ENCODE measurements at regions not wholly inside any gene's neighbourhood (a gene's known extent, or its start where the extent isn't known, plus 50 kb on each side); places are given as distances from the start of the nearest gene placed in this dataset.

GRCh38 chr2:239666053-239666854 lies 265.4 kb upstream of the HDAC4 start:
- intact Hi-C loops (cut with micrococcal nuclease) = no loop called here
- Histone ChIP-seq H3K79me2 (ENCODE audit: control insufficient read depth, insufficient read depth, low read length) (no peaks in the 10 kb centered on the region), H3K9me3 (replicated peaks; ENCODE audit: control insufficient read depth, insufficient read depth, low read length) (no peaks in the 10 kb centered on the region), H3K4me3 (replicated peaks in 1 of 3; ENCODE audit: insufficient read depth in 1 of 3, low read depth in 1 of 3, low read length in 3 of 3) (no peak overlapping the region), H3K36me3 (ENCODE audit: control insufficient read depth in 2 of 2, extremely low read depth in 1 of 2, insufficient read depth in 2 of 2, low read length in 2 of 2) (no peaks in the 10 kb centered on the region), H3K9me1 (replicated peaks; ENCODE audit: control insufficient read depth, extremely low read depth, insufficient read depth, low read length) (no peaks in the 10 kb centered on the region), H3K27me3 (ENCODE audit: control insufficient read depth in 2 of 2, insufficient read depth in 2 of 2, low read length in 2 of 2) (no peaks in the 10 kb centered on the region), H2AFZ (ENCODE audit: low read depth, low read length) (no peak overlapping the region), H3K27ac (ENCODE audit: insufficient read depth, low read depth, low read length) (no peak overlapping the region), H3K4me2 (ENCODE audit: insufficient read depth, low read length) (no peak overlapping the region), H3K4me1 (ENCODE audit: control insufficient read depth, extremely low read depth, insufficient read depth, low read length) (no peaks in the 10 kb centered on the region), H3K9ac (replicated peaks; ENCODE audit: extremely low read depth, insufficient read depth, low read length) (no peak overlapping the region), H4K20me1 (replicated peaks; ENCODE audit: control insufficient read depth, extremely low read depth, insufficient read depth, low read length) (no peaks in the 10 kb centered on the region)
- POLR2A ChIA-PET = no interaction called here
- dilution Hi-C loops (cut with MboI; ENCODE audit: extremely low pct_ligation_motif_present, low sequenced_read_pairs) = no loop called here
- FAIRE-seq (no peak), DNase-seq (ENCODE audit: low read depth, low spot score) (no peak)
- CTCF ChIA-PET = no interaction called here
- no peak for TF ChIP-seq EZH2 (IDR thresholded peaks at IDR 0.05; ENCODE audit: borderline replicate concordance, low read depth, low read length, severe bottlenecking)
- no TSS peak for BruUV-seq (replicated peaks)

GRCh38 chr2:239664216-239664810 lies 263.5 kb upstream of the HDAC4 start:
- no peaks in the 10 kb centered on the region for H3K36me3 ChIP-seq (ENCODE audit: control insufficient read depth in 2 of 2, extremely low read depth in 1 of 2, insufficient read depth in 2 of 2, low read length in 2 of 2)
- BruUV-seq (replicated peaks) = no TSS peak
- H4K20me1 ChIP-seq (replicated peaks; ENCODE audit: control insufficient read depth, extremely low read depth, insufficient read depth, low read length) = no peaks in the 10 kb centered on the region
- ChIA-PET POLR2A (no interaction called here), CTCF (no interaction called here)
- TF ChIP-seq JUN (IDR thresholded peaks at IDR 0.05; ENCODE audit: borderline replicate concordance, insufficient read depth, insufficient read length, low read depth) = no peak
- no peak for TF ChIP-seq POLR2AphosphoS5 (IDR thresholded peaks at IDR 0.05; ENCODE audit: insufficient read depth, low read depth, low read length)
- no peak for TF ChIP-seq GATA2 (IDR thresholded peaks at IDR 0.05; ENCODE audit: insufficient read depth, insufficient read length, low read depth, low read length)
- dilution Hi-C loops (cut with MboI; ENCODE audit: extremely low pct_ligation_motif_present, low sequenced_read_pairs) (no loop called here), intact Hi-C loops (cut with micrococcal nuclease) (no loop called here)
- H3K27ac ChIP-seq (ENCODE audit: insufficient read depth, low read depth, low read length) = no peak overlapping the region
- no peak overlapping the region for H3K9ac ChIP-seq (replicated peaks; ENCODE audit: extremely low read depth, insufficient read depth, low read length)
- no peak overlapping the region for H3K4me2 ChIP-seq (ENCODE audit: insufficient read depth, low read length)
- no peak for DNase-seq (ENCODE audit: low read depth, low spot score)
- H3K9me1 ChIP-seq (replicated peaks; ENCODE audit: control insufficient read depth, extremely low read depth, insufficient read depth, low read length) = no peaks in the 10 kb centered on the region
- H3K79me2 ChIP-seq (ENCODE audit: control insufficient read depth, insufficient read depth, low read length) = no peaks in the 10 kb centered on the region
- no peak overlapping the region for H3K4me3 ChIP-seq (replicated peaks in 1 of 3; ENCODE audit: insufficient read depth in 1 of 3, low read depth in 1 of 3, low read length in 3 of 3)
- no peaks in the 10 kb centered on the region for H3K4me1 ChIP-seq (ENCODE audit: control insufficient read depth, extremely low read depth, insufficient read depth, low read length)
- peaks cover 2% of the 10 kb centered on the region for H3K9me3 ChIP-seq (replicated peaks; ENCODE audit: control insufficient read depth, insufficient read depth, low read length)
- FAIRE-seq = no peak
- H3K27me3 ChIP-seq (ENCODE audit: control insufficient read depth in 2 of 2, insufficient read depth in 2 of 2, low read length in 2 of 2) = no peaks in the 10 kb centered on the region
- no peak overlapping the region for H2AFZ ChIP-seq (ENCODE audit: low read depth, low read length)
